CD4-positive, alpha-beta T cell (primary cell): ENCODE measurements at regions not wholly inside any gene's neighbourhood (a gene's known extent, or its start where the extent isn't known, plus 50 kb on each side); places are given as distances from the start of the nearest gene placed in this dataset.

Experiments used
- ATAC-seq: fragments of 200-7000 bp; cut with Tn5 transposase; one replicate; pipeline ENCODE4 v1.10.0; 2022; ENCODE audit warnings: mild to moderate bottlenecking; ENCODE audit not compliant: poor library complexity
- CTCF ChIA-PET: fragments of 350-600 bp; sonication (Branson Sonifier 250); formaldehyde crosslinking; loops from one replicate; lab custom pipeline; 2021; ENCODE audit warnings: antibody characterized with exemption, inconsistent platforms; lab: Charles Lee
- POLR2A ChIA-PET: fragments of 350-600 bp; sonication (Branson Sonifier 250); formaldehyde crosslinking; loops from one replicate; lab custom pipeline; 2021; ENCODE audit warnings: antibody characterized with exemption, inconsistent platforms; lab: Charles Lee
- DNase-seq, 14 experiments: peaks; one replicate each; pipeline ENCODE4 v3.0.0-alpha.2; 2013 to 2020; ENCODE audit warnings: mixed read lengths in 2 of 14
- H3K27ac ChIP-seq, 2 donors: one replicate each; pipeline versions ENCODE4 v1.5.1 to v1.7.0; 2013; ENCODE audit warnings: low read length in 2 of 2, low read depth in 1 of 2, mild to moderate bottlenecking in 1 of 2
- H3K27me3 ChIP-seq, 2 experiments: 1 replicate in 1 of 2; 2 replicates in 1 of 2; pipeline versions ENCODE4 v1.6.1 to v1.7.0; 2013; ENCODE audit warnings: low read length in 2 of 2, control low read depth in 1 of 2, mild to moderate bottlenecking in 1 of 2, moderate library complexity in 1 of 2; ENCODE audit not compliant: insufficient read depth in 2 of 2, control insufficient read depth in 1 of 2
- H3K36me3 ChIP-seq: one replicate; pipeline ENCODE4 v1.6.1; 2013; ENCODE audit warnings: low read length, control low read depth; ENCODE audit not compliant: insufficient read depth
- H3K4me1 ChIP-seq: one replicate; pipeline ENCODE4 v1.6.1; 2013; ENCODE audit warnings: low read length, control low read depth; ENCODE audit not compliant: insufficient read depth
- H3K4me3 ChIP-seq: one replicate; pipeline ENCODE4 v1.5.1; 2013; ENCODE audit warnings: mild to moderate bottlenecking, low read length, moderate library complexity
- H3K9me3 ChIP-seq, 2 experiments: 1 replicate in 1 of 2; 2 replicates in 1 of 2; pipeline versions ENCODE4 v1.6.1 to v1.7.0; 2013; ENCODE audit warnings: low read length in 2 of 2, mild to moderate bottlenecking in 2 of 2, control low read depth in 1 of 2, moderate library complexity in 1 of 2; ENCODE audit not compliant: control insufficient read depth in 1 of 2, insufficient read depth in 1 of 2
- H3K27ac Mint-ChIP-seq: one replicate; pipeline ENCODE4 v1.8.0; 2020; ENCODE audit warnings: mixed read lengths
- H3K27me3 Mint-ChIP-seq: one replicate; pipeline ENCODE4 v1.8.0; 2021; ENCODE audit warnings: mixed read lengths
- H3K36me3 Mint-ChIP-seq: one replicate; pipeline ENCODE4 v1.8.0; 2021; ENCODE audit warnings: low read depth, mixed read lengths
- H3K4me1 Mint-ChIP-seq: one replicate; pipeline ENCODE4 v1.8.0; 2021; ENCODE audit warnings: low read depth, mixed read lengths
- H3K4me3 Mint-ChIP-seq: one replicate; pipeline ENCODE4 v1.8.0; 2020; ENCODE audit warnings: mild to moderate bottlenecking, mixed read lengths
- H3K9me3 Mint-ChIP-seq: one replicate; pipeline ENCODE4 v1.8.0; 2020; ENCODE audit warnings: mixed read lengths
- CTCF ChIP-seq: fragments of 200-600 bp; IDR thresholded peaks from one replicate; pipeline ENCODE4 v1.8.0; 2022; ENCODE audit warnings: antibody characterized with exemption, mild to moderate bottlenecking
- intact Hi-C, 2 experiments: fragments of 100-400 bp; cut with DNase I in 1 of 2; cut with micrococcal nuclease in 1 of 2; formaldehyde crosslinking; loops; one replicate each; pipeline versions ENCODE4 v1.15.1 to v1.9.0; 2023 to 2025; cut with DNase I, micrococcal nuclease

DNA sequence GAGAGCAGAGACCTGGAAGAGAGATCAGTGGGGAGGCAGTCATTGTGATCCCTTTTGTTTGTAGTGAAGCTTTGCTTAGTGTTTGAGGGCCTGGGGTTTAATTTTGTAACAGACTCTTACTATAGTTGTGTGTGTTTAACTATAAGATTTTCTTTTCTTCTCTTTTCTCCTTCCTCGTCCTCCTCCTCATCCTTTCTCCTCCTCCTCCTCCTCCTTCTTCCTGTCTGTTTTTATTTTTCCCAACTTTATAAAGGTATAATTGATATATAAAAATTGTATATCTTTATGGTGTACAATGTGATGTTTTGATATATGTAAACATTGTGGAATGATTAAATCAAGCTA, 71.2 kb upstream of the MACF1 start:
- intact Hi-C loops = no loop called here
- no peaks in the 10 kb centered on the region for H3K27me3 Mint-ChIP-seq
- Histone ChIP-seq H3K36me3 (no peaks in the 10 kb centered on the region), H3K27ac (no peak overlapping the region), H3K9me3 (no peaks in the 10 kb centered on the region), H3K4me1 (no peaks in the 10 kb centered on the region), H3K4me3 (no peak overlapping the region), H3K27me3 (no peaks in the 10 kb centered on the region)
- POLR2A ChIA-PET = no interaction called here
- CTCF ChIA-PET = interaction anchor here (0.8 kb wide), 1 partner anchor 43 kb away, joined by 3 read pairs; no protein-coding TSS in a partner anchor
- no peaks in the 10 kb centered on the region for H3K36me3 Mint-ChIP-seq
- no peak for TF ChIP-seq CTCF
- no peak overlapping the region for H3K27ac Mint-ChIP-seq
- ATAC-seq (no peak), DNase-seq (no peak)
- H3K4me3 Mint-ChIP-seq = no peak overlapping the region
- peaks cover 11% of the 10 kb centered on the region for H3K4me1 Mint-ChIP-seq
- H3K9me3 Mint-ChIP-seq = no peaks in the 10 kb centered on the region

GRCh38 chr1:39134768-39135333, 69.6 kb upstream of the MACF1 start:
- POLR2A ChIA-PET = no interaction called here
- H3K4me3 ChIP-seq = no peak overlapping the region
- no peaks in the 10 kb centered on the region for H3K9me3 Mint-ChIP-seq
- DNase-seq (no peak), ATAC-seq (no peak)
- CTCF ChIA-PET = no interaction called here
- H3K27me3 Mint-ChIP-seq = no peaks in the 10 kb centered on the region
- H3K4me1 ChIP-seq = no peaks in the 10 kb centered on the region
- no peaks in the 10 kb centered on the region for H3K36me3 Mint-ChIP-seq
- no peaks in the 10 kb centered on the region for H3K36me3 ChIP-seq
- H3K27me3 ChIP-seq = no peaks in the 10 kb centered on the region
- H3K4me3 Mint-ChIP-seq = no peak overlapping the region
- intact Hi-C loops = no loop called here
- no peak overlapping the region for H3K27ac ChIP-seq
- no peak overlapping the region for H3K27ac Mint-ChIP-seq
- TF ChIP-seq CTCF = no peak
- peaks cover 6% of the 10 kb centered on the region for H3K4me1 Mint-ChIP-seq
- no peaks in the 10 kb centered on the region for H3K9me3 ChIP-seq

GRCh38 chr1:39136638-39137037, 67.9 kb upstream of the MACF1 start:
- ATAC-seq (no peak), DNase-seq (no peak)
- H3K4me1 Mint-ChIP-seq = no peaks in the 10 kb centered on the region
- CTCF ChIA-PET = no interaction called here
- TF ChIP-seq CTCF = no peak
- no peak overlapping the region for H3K4me3 ChIP-seq
- H3K4me1 ChIP-seq = no peaks in the 10 kb centered on the region
- no peaks in the 10 kb centered on the region for H3K27me3 ChIP-seq
- no peak overlapping the region for H3K4me3 Mint-ChIP-seq
- H3K27ac ChIP-seq = no peak overlapping the region
- no peaks in the 10 kb centered on the region for H3K36me3 Mint-ChIP-seq
- H3K9me3 Mint-ChIP-seq = no peaks in the 10 kb centered on the region
- intact Hi-C loops = no loop called here
- POLR2A ChIA-PET = no interaction called here
- no peaks in the 10 kb centered on the region for H3K36me3 ChIP-seq
- H3K27me3 Mint-ChIP-seq = no peaks in the 10 kb centered on the region
- H3K27ac Mint-ChIP-seq = no peak overlapping the region
- no peaks in the 10 kb centered on the region for H3K9me3 ChIP-seq
